HK-2 (cell line): ENCODE measurements at regions not wholly inside any gene's neighbourhood (a gene's known extent, or its start where the extent isn't known, plus 50 kb on each side); places are given as distances from the start of the nearest gene placed in this dataset.
"Not testable (repeated sequence)": the region's sequence is repeated elsewhere in the genome, so short reads cannot be mapped to it uniquely, and the experiment has no call there.

Source experiments
- DNase-seq: peaks from one replicate; pipeline ENCODE4 v3.0.0-alpha.2; 2018; ENCODE audit not compliant: unreplicated experiment

- DNase-seq: no peak
These were observed 400.7 kb upstream of the TPM1 start for GRCh38 chr15:62641825-62642224.

- no peak for DNase-seq
These were observed 399.0 kb upstream of the TPM1 start for GRCh38 chr15:62643572-62643971.

GRCh38 chr15:62644216-62644888, 398.2 kb upstream of the TPM1 start:
- no peak for DNase-seq

DNA sequence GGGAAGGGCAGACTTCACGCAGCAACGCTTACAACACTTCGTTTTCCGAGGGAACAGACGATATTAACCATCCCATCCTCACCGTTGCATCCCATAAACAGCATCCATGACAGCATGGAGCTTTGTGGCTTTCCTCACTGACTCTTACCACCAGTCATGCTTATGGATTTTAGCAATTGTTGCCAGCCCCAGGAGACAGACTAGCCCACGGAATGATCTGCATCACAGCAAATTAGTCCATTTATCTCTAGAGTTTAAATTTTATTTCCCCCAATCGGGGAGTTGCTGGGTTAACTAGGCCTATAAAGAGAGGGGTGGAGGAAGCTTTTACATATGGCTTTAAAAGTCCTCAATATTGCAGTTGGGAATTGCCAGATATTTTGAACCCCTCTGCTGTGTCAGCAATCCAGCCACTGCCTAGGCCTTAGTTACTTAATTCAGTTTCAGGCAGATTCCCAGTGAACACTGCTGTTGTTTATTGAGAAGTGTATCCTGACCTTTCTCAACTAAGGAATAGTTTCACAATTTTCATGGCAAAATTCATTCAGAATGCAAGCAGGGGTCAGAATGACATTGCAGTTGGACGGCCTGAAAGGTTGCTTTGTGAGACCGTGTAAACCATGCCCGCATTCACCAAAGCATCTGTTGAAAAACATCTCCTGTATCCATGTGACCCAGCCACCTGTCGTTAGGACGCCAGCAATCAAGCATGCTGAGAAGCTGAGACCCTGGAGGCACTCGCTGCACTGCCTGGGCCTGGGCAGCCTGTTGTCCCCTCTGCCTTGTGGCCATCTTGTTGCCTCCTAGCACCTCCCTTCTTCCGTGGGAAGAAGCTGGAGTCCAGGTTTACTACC, 397.4 kb upstream of the TPM1 start:
- DNase-seq: no peak

GRCh38 chr15:62647202-62647842, 395.2 kb upstream of the TPM1 start:
- peak; percentile 64 for DNase-seq

- DNase-seq: no peak
These were observed 394.6 kb upstream of the TPM1 start for GRCh38 chr15:62647843-62648505.

- DNase-seq: no peak
These were observed 393.6 kb upstream of the TPM1 start for GRCh38 chr15:62648954-62649353.

GRCh38 chr15:62649793-62650420, 392.6 kb upstream of the TPM1 start:
- DNase-seq: peak; percentile 47

DNA sequence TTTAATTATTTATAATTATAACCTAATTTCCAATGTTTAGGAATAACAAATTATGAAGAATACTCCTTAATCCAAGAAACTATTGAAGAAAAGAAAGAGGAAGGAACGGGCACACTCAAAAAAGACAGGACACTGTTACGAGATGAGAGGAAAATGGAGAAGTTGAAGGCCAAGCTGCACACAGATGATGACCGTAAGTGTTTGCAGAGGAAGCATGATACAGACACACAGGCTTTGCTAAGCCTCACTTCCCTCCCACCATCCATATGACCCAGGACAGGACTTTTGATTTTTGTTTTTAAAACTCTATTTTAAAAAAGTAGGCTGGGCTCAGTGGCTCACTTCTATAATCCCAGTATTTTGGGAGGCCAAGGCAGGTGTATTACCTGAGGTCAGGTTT, 389.4 kb upstream of the TPM1 start:
- no peak for DNase-seq

- no peak for DNase-seq
These were observed 386.5 kb upstream of the TPM1 start for GRCh38 chr15:62656071-62656470.

- not testable (repeated sequence) for DNase-seq
These were observed 385.0 kb upstream of the TPM1 start for GRCh38 chr15:62657501-62657900.

- no peak for DNase-seq
These were observed 384.0 kb upstream of the TPM1 start for GRCh38 chr15:62658498-62658897.

DNA sequence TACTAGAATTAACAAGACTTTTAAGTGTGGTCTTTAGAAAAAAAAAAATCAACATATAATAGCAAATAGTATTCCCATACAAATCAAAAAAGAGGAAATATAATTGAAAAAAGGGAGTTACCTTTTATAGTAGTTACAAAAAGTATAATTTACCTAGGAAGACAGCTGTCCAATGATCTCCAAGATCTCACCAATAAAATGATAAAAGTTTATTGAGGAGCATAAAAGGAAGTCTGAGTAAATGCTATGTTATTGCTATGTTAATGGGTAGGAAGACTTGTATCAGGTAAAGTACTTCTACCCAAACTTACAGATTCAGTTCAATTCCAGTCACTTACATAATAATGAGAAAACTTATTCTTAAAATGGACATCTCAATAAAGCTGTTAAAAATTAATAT, 379.0 kb upstream of the TPM1 start:
- DNase-seq: no peak

- DNase-seq: no peak
These were observed 377.1 kb upstream of the TPM1 start for GRCh38 chr15:62665449-62665848.

GRCh38 chr15:62666046-62666445, 376.5 kb upstream of the TPM1 start:
- no peak for DNase-seq

- no peak for DNase-seq
These were observed 370.3 kb upstream of the TPM1 start for GRCh38 chr15:62672268-62672667.

DNA sequence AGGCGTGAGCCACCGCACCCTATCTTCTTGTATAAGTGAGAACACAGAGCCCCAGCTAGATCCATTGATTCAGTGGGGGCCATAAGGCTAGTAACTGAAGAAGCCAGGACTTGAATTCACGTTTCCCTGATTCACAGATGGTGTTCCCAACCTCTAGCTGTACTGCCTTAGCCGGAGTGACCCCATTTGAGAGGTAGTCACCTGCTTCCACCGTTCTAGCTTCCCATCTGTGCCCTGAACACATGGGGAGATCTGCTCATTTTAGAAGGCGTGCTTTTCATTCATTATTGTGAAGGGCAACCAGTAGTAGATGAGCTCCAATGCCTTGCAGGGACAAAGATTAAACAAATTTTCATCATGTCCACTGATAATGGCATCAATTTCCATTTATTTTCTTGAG, 365.7 kb upstream of the TPM1 start:
- no peak for DNase-seq

DNA sequence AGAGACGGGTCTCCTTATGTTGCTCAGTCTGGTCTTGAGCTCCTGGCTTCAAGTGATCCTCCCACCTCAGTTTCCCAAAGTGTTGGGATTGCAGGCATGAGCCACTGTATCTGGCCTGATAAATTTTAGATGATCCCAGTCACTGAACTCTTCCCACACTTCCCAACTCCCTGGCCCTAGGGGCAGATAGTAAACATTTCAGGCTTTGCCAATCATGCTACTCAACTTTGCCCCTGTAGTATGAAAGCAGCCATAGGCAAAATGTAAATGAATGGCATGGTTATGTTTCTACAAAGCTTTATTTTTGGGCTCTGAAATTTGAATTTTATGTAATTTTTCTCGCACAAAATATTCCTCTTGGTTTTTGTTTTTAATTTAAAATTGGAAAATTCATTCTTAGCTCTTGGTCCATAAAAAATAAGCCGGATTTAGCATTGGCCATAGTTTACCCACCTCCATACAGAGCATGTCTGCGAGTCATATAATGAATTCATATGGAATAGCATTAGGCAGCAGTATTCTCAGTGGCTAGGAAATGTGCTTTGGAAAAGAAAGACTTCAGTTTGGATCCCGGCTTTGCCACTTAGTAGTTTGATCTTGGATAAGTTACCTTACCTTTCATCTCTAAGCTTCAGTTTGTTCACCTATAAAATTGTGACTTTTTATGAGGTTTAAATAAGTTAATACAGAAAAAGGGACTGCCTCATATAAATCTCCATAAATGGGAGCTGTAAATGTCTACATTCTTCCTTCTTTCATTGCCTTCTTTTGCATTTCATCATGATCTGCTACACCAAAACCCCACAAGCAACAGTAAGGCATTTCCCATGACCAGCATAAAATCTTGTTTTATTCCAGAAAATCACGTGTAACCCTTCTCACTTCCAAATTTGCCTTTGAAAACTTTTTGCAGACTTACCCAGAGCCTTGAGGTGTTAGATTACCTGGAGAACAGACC, 360.3 kb upstream of the TPM1 start:
- no peak for DNase-seq

GRCh38 chr15:62683192-62683591, 359.4 kb upstream of the TPM1 start:
- not testable (repeated sequence) for DNase-seq

DNA sequence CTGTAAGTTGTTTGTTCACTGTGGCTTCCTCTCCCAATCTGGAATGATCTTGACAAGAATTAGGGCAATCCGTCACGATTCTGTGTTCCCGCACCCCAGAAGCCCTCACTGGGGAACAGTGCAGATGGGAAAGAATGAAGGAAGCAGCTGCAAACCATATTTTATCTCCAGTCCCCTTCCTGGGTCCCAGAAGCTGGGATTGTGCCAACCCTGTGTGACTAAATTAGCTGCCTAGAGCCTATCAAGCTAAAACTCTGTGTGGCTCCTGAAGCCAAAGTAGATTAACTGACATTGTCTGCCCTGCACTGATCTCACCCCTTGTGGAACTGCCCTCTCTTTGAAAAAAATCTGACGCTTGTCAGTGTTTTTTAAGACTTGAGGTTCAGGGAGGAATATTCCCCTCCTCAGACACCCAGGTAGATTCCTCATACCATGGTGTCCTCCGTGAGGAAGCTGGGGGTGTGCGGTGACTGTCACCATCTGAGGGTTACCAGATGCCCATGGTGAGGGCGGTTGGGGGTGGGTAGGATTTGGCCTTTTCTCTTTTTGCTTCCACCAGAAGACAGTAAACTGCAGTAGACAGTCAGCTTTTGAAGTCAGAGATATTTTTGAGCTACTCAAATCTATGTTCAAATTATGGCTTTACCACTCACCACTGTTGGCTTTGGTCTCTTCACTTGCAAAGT, 358.3 kb upstream of the TPM1 start:
- DNase-seq: no peak
